NOMO-1 (cell line): ENCODE measurements at regions not wholly inside any gene's neighbourhood (a gene's known extent, or its start where the extent isn't known, plus 50 kb on each side); places are given as distances from the start of the nearest gene placed in this dataset.
"Not testable (repeated sequence)": the region's sequence is repeated elsewhere in the genome, so short reads cannot be mapped to it uniquely, and the experiment has no call there.

ENCODE experiments used
- DNase-seq, 2 experiments: peaks; one replicate each; lab custom pipeline; 2025; ENCODE audit not compliant: unreplicated experiment in 2 of 2; lab: John Stamatoyannopoulos, UW

- no peak for DNase-seq
Observed at GRCh38 chr1:208344202-208344857, 100.1 kb upstream of the PLXNA2 start.

DNA sequence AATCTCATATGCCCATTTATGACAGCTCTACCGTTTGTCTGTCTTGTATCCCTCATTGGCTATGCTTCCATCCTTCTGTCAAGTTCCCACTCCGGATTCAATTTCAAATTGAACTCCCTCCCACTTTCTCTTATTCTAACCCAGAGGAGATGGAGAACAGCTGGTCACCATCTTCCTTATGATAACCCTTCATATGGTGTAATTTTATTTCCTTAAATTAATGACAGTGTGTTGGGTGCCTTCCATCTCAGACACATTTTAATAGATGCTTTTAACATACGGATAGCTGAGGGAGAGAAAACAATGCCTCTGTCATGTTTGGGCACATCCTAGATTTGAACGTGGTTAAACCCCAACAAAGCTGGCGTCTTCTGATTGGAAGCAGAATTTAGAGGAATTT lies 103.0 kb upstream of the PLXNA2 start:
- DNase-seq, result no peak

- DNase-seq, result no peak
Observed at GRCh38 chr1:208349694-208350330, 105.6 kb upstream of the PLXNA2 start.

DNA sequence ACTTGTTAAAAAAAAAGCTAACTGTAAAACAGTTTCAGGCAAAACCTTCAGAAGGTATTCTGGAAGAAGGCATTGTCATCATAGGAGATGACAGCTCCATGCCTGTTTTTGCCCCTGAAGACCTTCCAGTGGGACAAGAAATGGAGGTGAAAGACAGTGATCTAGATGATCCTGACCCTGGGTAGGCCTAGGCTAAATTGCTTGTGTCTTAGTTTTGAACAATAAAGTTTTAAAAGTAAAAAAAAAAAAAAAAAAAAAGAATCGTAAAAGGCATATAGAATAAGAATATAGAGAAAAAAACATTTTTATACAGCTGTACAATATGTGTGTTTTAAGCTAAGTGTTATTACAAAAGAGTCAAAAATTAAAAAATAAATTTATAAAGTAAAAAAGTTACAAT lies 106.6 kb upstream of the PLXNA2 start:
- DNase-seq, result no peak

DNA sequence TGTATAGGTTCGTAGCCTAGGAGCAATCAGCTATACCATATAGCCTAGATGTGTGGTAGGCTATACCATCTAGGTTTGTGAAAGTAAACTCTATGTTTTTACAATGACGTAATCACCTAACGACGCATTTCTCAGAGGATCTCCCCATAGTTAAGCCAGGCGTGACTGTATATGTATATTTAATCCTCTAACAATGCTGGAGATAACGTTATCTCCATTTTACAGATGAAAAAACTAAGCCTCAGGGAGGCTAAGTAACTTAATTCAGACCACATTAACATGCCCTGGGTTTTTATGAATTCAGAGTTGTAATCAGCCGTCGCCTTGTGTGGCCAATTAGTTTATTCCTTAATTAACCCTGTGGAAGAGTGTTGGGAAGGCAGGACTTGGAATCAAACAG lies 107.7 kb upstream of the PLXNA2 start:
- no peak for DNase-seq

- DNase-seq, result not testable (repeated sequence)
Observed at GRCh38 chr1:208353797-208354196, 109.6 kb upstream of the PLXNA2 start.

DNA sequence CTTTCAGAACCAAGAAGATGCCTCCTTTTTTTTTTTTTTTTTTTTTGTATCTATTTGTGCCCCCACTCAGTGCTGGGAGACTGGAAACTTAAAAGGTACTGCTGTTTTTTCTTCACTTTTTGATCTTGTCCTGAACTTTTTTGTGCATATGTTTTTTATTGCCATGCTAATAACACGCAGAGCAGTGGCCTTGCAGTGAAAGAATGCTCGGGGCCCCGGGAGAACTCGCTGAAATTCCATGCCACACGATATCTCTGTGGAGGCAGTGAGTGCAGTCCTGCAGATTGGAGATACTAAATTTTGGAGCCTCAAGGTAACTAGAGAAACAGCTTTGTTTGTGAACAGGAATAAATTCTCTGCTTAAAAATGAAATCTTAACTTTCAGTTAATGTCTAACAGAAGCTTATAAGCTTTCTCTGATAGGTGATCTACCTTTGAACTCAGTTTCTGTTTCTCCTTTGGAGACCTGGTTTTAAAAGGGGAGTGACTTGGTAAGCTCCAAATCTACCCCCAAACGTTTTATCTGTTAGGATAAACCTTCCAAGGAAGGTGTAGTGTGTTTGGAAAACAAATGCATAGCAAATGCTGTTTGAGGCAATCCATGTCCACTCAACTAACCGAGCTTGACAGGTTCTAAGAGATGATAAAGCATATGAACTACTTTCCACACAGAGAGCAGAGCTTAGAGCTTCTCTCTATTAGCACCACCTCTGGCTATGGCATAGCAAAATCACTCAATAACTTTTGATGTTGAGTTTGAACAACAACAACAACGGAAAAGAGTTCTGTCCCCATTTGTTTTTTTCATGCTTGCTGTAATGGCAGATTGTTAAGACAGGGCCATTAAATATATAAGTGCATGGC lies 113.7 kb upstream of the PLXNA2 start:
- no peak for DNase-seq

- DNase-seq, result no peak
Observed at GRCh38 chr1:208358651-208359050, 114.5 kb upstream of the PLXNA2 start.

DNA sequence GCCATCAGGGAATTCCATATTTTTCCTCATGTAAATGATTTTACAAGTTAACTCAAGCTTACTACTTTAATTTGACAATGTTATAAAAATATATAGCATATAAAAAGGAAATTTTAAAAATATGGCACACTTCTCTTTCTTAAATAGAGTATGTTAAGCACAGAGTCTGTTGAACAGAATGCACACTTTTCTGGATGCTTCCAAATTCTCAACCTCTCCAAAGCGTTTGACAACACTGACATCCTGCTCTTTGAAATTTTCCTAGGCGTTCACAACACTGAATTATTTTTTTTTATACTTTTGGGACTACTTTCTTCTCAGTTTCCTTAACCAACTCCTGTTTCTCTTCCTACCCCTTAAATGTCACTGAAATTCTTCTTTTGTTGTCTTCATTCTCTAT lies 117.8 kb upstream of the PLXNA2 start:
- DNase-seq, result no peak

- DNase-seq, result no peak
Observed at GRCh38 chr1:208366559-208366958, 122.4 kb upstream of the PLXNA2 start.

DNA sequence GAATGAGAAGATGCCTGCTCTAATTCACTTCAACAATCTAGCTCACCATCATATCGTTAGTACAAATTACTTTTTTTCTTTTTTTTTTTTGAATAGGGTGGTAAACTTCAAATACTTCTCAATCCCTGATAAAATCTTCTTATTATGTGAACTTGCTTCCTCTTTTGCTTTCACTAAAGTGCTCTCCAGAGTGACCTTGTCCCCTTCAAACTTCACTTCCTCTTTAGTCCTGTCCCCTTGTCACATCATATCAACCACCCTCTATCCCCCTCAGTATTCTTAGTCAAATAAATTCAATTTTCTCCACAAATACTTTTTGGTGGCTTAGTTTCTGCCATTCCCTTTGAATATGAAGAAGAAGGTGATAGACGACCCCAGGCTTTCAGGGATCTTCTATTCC lies 124.9 kb upstream of the PLXNA2 start:
- DNase-seq, result no peak

GRCh38 chr1:208369658-208370057 lies 125.5 kb upstream of the PLXNA2 start:
- DNase-seq, result no peak

- no peak for DNase-seq
Observed at GRCh38 chr1:208374391-208374941, 130.3 kb upstream of the PLXNA2 start.

GRCh38 chr1:208381481-208381880 lies 137.3 kb upstream of the PLXNA2 start:
- no peak for DNase-seq

GRCh38 chr1:208387908-208388811 lies 144.0 kb upstream of the PLXNA2 start:
- DNase-seq, result no peak

DNA sequence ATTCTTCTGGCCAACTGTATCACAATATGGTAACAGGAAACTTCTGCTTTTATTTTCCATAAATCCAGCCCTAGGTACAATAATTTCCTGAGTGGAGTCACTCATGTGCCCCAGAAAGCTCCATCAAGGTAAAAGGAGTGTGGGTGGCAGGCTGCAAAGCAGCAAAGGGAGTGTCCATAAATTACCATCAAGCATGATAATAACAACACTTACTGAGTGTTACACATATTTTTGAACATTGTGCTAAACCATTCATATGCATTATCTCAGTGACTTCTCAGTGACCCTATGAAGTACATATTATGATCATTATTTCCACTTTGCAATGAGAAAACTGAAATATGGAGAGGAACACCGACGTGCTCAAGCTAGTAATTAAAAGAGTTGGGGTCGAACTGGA lies 149.2 kb upstream of the PLXNA2 start:
- DNase-seq, result no peak

DNA sequence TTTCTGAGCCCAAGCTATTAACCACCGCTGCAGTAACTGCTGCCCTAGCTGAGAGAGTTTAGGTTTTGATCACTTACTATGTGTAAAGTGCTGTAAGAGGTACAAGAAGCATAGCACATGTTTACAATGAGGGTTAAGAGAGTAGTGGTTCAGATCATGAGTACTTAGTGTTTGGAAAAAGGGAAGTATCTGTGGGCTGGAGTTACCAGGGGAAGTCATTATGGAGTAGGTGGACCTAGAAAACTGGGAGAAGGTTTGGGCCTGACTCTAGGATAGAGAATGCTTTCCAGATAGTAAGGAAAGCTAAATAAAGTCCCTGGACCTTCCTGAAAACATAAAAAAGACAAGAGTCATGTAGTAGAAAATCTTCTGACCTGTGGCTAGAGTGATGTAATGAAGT lies 149.6 kb upstream of the PLXNA2 start:
- no peak for DNase-seq

- no peak for DNase-seq
Observed at GRCh38 chr1:208397286-208397685, 153.1 kb upstream of the PLXNA2 start.

GRCh38 chr1:208405014-208405413 lies 160.8 kb upstream of the PLXNA2 start:
- DNase-seq, result no peak

DNA sequence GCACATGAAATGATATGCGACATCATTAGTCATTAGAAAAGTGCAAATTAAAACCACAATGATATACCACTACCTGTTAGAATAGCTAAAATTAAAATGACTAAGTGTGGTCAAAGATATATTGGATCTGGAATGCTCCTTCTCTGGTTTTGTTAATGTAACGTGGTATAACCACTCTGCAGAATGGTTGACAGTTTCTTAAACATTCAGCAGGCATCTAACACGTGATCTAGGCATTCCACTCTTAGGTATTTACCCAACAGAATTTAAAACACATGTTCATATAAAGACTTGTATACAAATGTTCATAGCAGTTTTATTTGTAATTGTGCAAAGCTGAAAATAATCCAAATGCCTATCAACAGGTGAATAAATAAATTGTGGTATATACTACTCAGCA lies 165.0 kb upstream of the PLXNA2 start:
- DNase-seq, result no peak

DNA sequence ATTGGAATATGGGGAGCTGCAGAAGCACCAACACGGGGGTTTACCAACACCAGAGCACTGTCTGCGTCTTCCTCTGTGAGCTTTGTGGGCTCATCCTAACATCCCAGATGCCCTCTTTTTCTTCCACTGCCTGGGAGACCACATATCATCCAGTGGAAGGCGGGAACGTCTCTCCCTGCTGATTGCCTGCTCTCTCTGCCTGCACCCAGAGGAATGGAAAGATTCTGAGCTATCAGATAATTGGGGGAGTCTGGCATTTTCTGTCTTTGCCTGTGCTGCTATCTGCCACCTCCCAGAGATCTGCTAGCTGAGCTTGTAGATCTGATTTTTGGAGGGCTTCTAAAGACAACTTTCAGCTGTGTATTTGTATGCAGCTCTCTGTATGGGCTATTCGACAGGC lies 166.2 kb upstream of the PLXNA2 start:
- no peak for DNase-seq
